PFSK-1 (cell line): ENCODE measurements at regions not wholly inside any gene's neighbourhood (a gene's known extent, or its start where the extent isn't known, plus 50 kb on each side); places are given as distances from the start of the nearest gene placed in this dataset.

ENCODE experiments used
- FOXP2 ChIP-seq: optimal IDR thresholded peaks from 2 replicates; pipeline ENCODE3; 2011; ENCODE audit warnings: borderline replicate concordance, control low read depth, inconsistent platforms; ENCODE audit not compliant: insufficient read depth; ENCODE audit errors: extremely low read length, extremely low read depth
- POLR2AphosphoS5 ChIP-seq: IDR thresholded peaks from 2 replicates; pipeline ENCODE4 v1.6.1; 2012; ENCODE audit warnings: low read depth, mild to moderate bottlenecking, control low read depth, low read length, moderate library complexity
- TAF1 ChIP-seq: IDR thresholded peaks from 2 replicates; pipeline ENCODE4 v1.6.1; 2012; ENCODE audit warnings: low read length, control low read depth, borderline replicate concordance; ENCODE audit not compliant: insufficient read depth
- TF ChIP-seq, protein P1 (sequence below), 2 experiments: IDR thresholded peaks; 2 replicates each; pipeline versions ENCODE4 v1.6.1 to v1.8.0; 2011 to 2012; ENCODE audit warnings: low read depth in 2 of 2, low read length in 2 of 2, control low read depth in 1 of 2, inconsistent platforms in 1 of 2, mild to moderate bottlenecking in 1 of 2, moderate library complexity in 1 of 2; ENCODE audit not compliant: insufficient read depth in 1 of 2

DNA sequence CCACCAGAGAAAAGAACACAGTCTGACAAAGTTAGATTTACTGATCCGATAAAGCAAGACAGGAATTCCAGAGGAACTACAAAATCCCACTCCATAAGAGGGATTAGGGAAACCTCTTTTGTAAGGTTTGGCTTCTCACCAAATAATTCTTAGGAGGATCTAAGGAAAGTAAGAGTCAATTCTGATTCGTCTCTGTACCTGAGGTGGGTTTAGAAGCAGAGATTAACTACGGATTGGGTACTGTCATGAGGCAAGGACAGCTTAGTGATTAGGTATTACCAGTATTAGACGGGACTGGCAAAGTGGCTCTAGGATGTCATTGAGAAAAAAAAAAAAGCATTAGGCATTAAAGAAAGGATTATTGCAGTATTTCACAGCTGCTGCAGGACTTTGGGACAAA lies 371.7 kb upstream of the BRINP3 start:
- TF ChIP-seq POLR2AphosphoS5 (no peak), TAF1 (no peak), FOXP2 (no peak)
- TF ChIP-seq, protein P1, sequence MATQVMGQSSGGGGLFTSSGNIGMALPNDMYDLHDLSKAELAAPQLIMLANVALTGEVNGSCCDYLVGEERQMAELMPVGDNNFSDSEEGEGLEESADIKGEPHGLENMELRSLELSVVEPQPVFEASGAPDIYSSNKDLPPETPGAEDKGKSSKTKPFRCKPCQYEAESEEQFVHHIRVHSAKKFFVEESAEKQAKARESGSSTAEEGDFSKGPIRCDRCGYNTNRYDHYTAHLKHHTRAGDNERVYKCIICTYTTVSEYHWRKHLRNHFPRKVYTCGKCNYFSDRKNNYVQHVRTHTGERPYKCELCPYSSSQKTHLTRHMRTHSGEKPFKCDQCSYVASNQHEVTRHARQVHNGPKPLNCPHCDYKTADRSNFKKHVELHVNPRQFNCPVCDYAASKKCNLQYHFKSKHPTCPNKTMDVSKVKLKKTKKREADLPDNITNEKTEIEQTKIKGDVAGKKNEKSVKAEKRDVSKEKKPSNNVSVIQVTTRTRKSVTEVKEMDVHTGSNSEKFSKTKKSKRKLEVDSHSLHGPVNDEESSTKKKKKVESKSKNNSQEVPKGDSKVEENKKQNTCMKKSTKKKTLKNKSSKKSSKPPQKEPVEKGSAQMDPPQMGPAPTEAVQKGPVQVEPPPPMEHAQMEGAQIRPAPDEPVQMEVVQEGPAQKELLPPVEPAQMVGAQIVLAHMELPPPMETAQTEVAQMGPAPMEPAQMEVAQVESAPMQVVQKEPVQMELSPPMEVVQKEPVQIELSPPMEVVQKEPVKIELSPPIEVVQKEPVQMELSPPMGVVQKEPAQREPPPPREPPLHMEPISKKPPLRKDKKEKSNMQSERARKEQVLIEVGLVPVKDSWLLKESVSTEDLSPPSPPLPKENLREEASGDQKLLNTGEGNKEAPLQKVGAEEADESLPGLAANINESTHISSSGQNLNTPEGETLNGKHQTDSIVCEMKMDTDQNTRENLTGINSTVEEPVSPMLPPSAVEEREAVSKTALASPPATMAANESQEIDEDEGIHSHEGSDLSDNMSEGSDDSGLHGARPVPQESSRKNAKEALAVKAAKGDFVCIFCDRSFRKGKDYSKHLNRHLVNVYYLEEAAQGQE (IDR thresholded peaks at IDR 0.05; ENCODE audit: insufficient read depth in 1 of 2, low read depth in 2 of 2, low read length in 2 of 2), result no peak
